GM23338 (cell line): ENCODE measurements at regions not wholly inside any gene's neighbourhood (a gene's known extent, or its start where the extent isn't known, plus 50 kb on each side); places are given as distances from the start of the nearest gene placed in this dataset.

ENCODE experiments used
- CTCF ChIP-seq, 2 experiments: fragments of 200-600 bp in 1 of 2; sonication (generic) in 1 of 2; conservative IDR thresholded peaks; 2 replicates each; pipeline versions ENCODE4 v1.5.1 to v1.6.1; 2016 to 2017; ENCODE audit warnings: antibody characterized with exemption in 2 of 2, low read depth in 2 of 2, mild to moderate bottlenecking in 2 of 2, moderate library complexity in 1 of 2
- EZH2 ChIP-seq: fragments of 200-600 bp; sonication (generic); IDR thresholded peaks from one replicate; pipeline ENCODE4 v1.8.0; 2017; ENCODE audit warnings: antibody characterized with exemption, mild to moderate bottlenecking, low read depth; ENCODE audit not compliant: unreplicated experiment
- NANOG ChIP-seq: IDR thresholded peaks from 2 replicates; pipeline ENCODE4 v1.6.1; 2016; ENCODE audit warnings: antibody characterized with exemption, borderline replicate concordance

DNA sequence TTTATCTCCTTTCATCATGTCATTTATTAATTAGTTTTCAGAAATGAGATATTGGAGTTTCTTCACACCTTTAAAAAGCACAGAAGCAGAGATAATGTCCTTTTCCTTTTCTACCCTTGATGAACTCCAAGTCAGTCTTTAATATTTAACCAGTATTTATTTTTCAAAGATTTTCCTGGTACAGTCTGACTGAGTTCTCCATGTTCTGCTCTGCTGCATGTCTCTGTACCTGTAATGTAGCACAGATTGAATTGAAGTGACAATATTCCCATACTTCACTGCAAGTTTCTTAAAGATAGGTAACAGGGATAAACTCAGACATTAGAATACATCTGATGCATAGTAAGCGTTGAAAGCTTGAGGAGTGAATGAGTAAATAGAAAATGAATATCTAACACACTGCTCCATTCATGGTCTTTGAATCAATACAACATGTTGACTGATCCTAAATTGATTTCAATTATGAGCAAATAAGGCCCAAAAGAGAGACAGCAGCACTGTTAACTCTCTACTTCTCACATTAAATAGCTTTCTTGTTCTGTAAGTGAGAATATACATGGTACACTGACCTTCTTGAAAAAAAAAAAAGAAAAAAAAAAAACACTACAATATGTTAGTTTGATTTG, 1323.6 kb upstream of the PRR20A start:
- TF ChIP-seq EZH2 (no peak), NANOG (no peak), CTCF (conservative IDR thresholded peaks at IDR 0.05; ENCODE audit: low read depth in 2 of 2) (no peak)
